T47D (cell line): ENCODE measurements at regions not wholly inside any gene's neighbourhood (a gene's known extent, or its start where the extent isn't known, plus 50 kb on each side); places are given as distances from the start of the nearest gene placed in this dataset.
A peak's percentile ranks its signal among the peaks of the same experiment; 100 is the strongest.

Experiments
- DNase-seq, 2 experiments: peaks; one replicate each; pipeline versions ENCODE4 v3.0.0 to v3.0.0-alpha.2; 2011 to 2012; ENCODE audit warnings: low read depth in 1 of 2, low spot score in 1 of 2
- JUND ChIP-seq: IDR thresholded peaks from 2 replicates; pipeline ENCODE4 v1.6.1; 2012; ENCODE audit warnings: low read depth
- in situ Hi-C: cut with HindIII; loops from 2 replicates; pipeline ENCODE4 v1.10.0; 2016; ENCODE audit warnings: low sequenced_read_pairs, low pct_unique_long_range_greater_than_20kb

- in situ Hi-C loops = no loop called here
- DNase-seq = no peak
- no peak for TF ChIP-seq JUND
These were observed 231.0 kb upstream of the GATB start for GRCh38 chr4:151991884-151992167.

- no peak for DNase-seq
- in situ Hi-C loops = no loop called here
- no peak for TF ChIP-seq JUND
These were observed 230.4 kb upstream of the GATB start for GRCh38 chr4:151991001-151991883.

GRCh38 chr4:151990201-151990600, 229.4 kb upstream of the GATB start:
- in situ Hi-C loops = no loop called here
- DNase-seq = peak in 1 of 2 experiments; percentile 0

GRCh38 chr4:151988591-151988990, 227.8 kb upstream of the GATB start:
- in situ Hi-C loops = no loop called here
- no peak for DNase-seq
- TF ChIP-seq JUND = no peak

More at GRCh38 chr4:151990201-151990600, 229.4 kb upstream of the GATB start:
- TF ChIP-seq JUND = no peak

GRCh38 chr4:151987606-151988005, 226.8 kb upstream of the GATB start:
- in situ Hi-C loops = no loop called here

GRCh38 chr4:151983854-151984253, 223.0 kb upstream of the GATB start:
- DNase-seq = no peak
- TF ChIP-seq JUND = no peak
- in situ Hi-C loops = no loop called here

More at GRCh38 chr4:151987606-151988005, 226.8 kb upstream of the GATB start:
- TF ChIP-seq JUND = no peak
- DNase-seq = no peak

- TF ChIP-seq JUND = no peak
- in situ Hi-C loops = no loop called here
- no peak for DNase-seq
These were observed 219.0 kb upstream of the GATB start for GRCh38 chr4:151979819-151980218.

- in situ Hi-C loops = no loop called here
- TF ChIP-seq JUND = no peak
- DNase-seq = no peak
These were observed 207.8 kb upstream of the GATB start for GRCh38 chr4:151968643-151969042.

- in situ Hi-C loops = no loop called here
- TF ChIP-seq JUND = no peak
- DNase-seq = no peak
These were observed 206.3 kb upstream of the GATB start for GRCh38 chr4:151967074-151967473.

- TF ChIP-seq JUND = no peak
- no peak for DNase-seq
- in situ Hi-C loops = no loop called here
These were observed 201.5 kb upstream of the GATB start for GRCh38 chr4:151962138-151962823.

- TF ChIP-seq JUND = no peak
- DNase-seq = no peak
- in situ Hi-C loops = no loop called here
These were observed 200.6 kb upstream of the GATB start for GRCh38 chr4:151961456-151961855.

- no peak for TF ChIP-seq JUND
- DNase-seq = no peak
- in situ Hi-C loops = no loop called here
These were observed 199.8 kb upstream of the GATB start for GRCh38 chr4:151960449-151961230.

- in situ Hi-C loops = no loop called here
- no peak for TF ChIP-seq JUND
- peak in 1 of 2 experiments; percentile 23 for DNase-seq
These were observed 196.3 kb upstream of the GATB start for GRCh38 chr4:151957153-151957552.
